HG02852 (cell line): ENCODE measurements at regions not wholly inside any gene's neighbourhood (a gene's known extent, or its start where the extent isn't known, plus 50 kb on each side); places are given as distances from the start of the nearest gene placed in this dataset.
"Not testable (repeated sequence)": the region's sequence is repeated elsewhere in the genome, so short reads cannot be mapped to it uniquely, and the experiment has no call there.

Experiments used
- ATAC-seq: cut with Tn5 transposase; IDR thresholded peaks from one replicate; pipeline ENCODE4 v1.9.1; 2021; ENCODE audit warnings: mild to moderate bottlenecking, moderate library complexity; ENCODE audit not compliant: unreplicated experiment

DNA sequence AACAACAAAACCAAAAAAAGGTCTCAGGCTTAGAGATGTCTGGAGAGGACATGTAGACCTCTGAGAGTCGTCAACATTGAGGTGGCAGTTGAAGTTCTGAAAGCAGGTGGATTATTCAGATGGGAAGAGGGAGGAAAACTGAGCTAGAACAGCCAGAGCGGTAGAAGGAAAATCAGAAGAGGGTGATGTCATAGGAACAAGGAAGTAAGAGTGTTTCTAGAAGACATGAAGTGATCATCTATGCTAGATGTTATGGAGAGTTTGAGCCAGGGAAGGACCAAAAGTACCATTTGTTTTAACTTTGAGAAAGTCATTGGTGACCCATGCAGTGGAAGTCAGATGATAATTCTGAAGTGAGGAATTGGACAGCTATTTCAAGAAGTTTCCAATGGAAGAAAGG lies 316.2 kb upstream of the RGS6 start:
- no peak for ATAC-seq

GRCh38 chr14:71618047-71618446 lies 314.2 kb upstream of the RGS6 start:
- ATAC-seq = no peak

- no peak for ATAC-seq
Measured at GRCh38 chr14:71618716-71619115, 313.5 kb upstream of the RGS6 start.

DNA sequence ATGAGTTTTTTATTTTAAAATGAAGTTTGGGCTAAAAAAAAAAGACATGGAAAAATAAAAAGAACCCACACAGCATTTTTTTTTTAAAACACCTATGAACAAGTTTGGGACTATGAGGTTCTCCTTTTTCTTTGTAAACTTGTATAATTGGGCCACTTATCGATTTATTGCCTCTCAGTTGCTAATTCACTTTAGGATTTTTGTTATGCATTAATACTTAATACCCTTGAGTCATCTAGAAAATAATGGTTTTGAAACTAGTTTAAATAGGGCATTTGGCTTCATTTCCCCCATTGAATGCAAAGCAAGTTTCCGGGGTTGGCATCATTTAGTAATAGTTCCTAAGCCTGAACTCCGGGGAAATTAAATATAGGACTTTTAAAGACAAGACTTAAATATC lies 312.8 kb upstream of the RGS6 start:
- ATAC-seq = no peak

DNA sequence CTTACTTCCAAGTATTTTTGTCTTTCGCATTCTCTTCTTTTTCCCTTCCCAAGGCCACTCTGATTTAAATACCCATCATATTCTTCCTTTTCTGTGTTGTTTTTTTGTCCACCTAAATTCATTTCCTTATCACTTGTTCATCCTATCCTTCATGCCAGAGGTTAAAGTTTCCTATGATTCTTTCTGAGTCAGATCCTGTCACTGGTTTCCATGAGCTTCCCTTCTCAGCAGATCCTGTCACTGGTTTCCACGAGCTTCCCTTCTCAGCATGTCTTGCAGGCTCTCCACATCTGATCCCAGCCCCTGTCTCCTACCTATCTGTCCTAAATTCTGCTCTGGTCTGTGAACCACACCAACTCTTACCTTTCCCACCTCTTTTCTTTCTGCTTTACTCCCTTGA lies 311.8 kb upstream of the RGS6 start:
- no peak for ATAC-seq

DNA sequence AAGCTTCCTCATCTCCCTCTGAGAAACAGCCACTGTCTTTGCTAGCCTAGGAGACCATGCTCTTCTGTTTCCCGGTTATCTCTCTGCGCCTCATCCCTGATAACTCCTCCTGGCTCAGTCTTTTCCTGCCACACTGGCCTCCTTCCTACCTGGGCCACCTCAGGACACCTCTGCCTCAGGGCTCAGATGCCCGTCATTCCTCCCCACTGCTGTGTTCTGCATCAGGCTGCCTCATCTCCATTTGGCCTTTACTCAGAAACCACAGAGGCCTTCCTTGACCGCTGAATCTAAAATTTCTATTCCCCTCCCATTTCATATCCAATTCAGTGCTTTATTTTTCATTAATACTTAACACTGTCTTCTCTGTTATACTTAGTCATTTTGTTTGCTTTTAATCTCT lies 311.0 kb upstream of the RGS6 start:
- ATAC-seq = no peak

- no peak for ATAC-seq
Measured at GRCh38 chr14:71621980-71622605, 310.1 kb upstream of the RGS6 start.

DNA sequence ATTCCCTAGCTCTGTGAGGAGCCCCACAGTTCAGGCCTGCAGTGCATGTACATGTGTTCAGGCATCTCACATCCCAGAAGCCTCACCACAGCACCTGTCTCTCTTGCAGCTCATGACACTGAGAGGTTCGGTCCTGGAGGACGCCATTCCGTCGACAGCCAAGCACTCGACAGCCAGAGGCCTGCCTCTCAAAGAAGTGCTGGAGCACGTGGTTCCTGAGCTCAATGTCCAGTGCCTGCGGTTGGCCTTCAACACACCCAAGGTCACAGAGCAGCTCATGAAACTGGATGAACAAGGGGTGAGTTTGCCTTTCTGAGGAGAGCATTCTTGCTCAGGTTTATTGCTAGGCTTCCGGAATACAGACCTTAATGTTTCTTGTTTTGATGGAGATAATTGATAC lies 308.3 kb upstream of the RGS6 start:
- ATAC-seq = no peak

DNA sequence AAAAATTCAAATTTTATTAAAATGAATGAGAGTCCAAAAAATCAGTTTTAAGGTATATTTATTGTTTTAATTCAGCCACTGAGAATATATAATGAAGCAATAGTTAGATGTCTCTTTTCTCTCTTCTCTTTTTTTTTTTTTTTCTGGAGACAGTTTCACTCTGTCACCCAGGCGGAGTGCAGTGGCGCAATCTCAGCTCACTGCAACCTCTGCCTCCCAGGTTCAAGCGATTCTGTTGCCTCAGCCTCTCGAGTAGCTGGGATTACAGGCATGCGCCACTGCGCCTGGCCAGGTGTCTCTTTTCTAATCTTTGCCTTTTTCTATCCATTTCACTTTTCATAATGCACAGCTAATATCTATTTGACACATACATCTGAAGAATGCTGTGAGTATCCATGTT lies 307.1 kb upstream of the RGS6 start:
- no peak for ATAC-seq

DNA sequence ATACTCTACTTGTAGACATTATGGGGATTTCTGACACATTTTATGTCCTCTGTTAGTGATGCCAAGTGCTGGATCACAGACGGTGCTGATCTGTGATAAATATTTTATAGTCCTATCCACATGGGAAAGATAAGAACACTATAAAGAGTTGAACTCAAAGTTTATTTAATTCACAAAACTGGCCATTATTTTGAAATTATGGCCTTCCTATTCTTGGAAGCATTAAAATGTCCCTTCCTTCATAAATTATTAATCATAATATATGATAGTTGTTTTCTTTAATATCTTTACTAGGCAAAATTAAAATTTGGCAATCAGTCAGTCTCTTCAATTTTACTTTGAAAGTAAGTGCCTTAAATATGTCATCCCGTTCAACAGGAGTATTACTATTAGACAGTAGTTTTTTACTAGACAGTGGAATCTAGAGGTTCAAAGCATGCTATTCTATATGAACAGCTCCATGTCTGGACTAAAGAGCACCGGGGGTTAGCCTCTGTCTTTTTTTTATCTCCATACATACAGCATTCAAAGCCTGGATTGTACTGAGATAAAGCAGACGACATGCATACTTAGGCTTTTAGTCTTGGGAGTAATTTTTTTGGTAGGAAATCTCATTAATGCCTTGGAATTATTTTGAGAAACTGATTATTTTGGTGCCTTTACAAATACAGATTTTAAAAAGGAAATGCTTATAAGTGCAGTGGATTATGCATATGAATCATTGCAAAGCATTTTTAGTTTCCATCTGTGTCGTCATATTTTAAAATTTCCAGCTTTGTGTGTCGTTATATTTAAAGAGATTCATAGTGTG lies 306.1 kb upstream of the RGS6 start:
- ATAC-seq = no peak

- ATAC-seq = no peak
Measured at GRCh38 chr14:71628433-71628832, 303.8 kb upstream of the RGS6 start.

- ATAC-seq = no peak
Measured at GRCh38 chr14:71629250-71629649, 303.0 kb upstream of the RGS6 start.

GRCh38 chr14:71629765-71630492 lies 302.3 kb upstream of the RGS6 start:
- no peak for ATAC-seq

DNA sequence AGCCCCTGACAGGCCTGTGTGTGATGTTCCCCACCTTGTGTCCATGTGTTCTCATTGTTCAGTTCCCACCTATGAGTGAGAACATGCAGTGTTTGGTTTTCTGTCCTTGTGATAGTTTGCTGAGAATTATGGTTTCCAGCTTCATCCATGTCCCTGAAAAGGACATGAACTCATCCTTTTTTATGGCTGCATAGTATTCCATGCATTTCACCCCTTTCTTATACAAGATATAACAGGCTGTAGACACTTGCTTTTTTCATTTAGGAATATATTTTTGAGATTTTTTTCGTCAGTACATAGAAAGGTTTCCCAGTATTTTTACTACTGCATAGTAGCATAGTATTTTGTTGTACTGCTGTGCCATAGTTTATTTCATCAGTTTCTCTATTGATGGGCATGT lies 301.2 kb upstream of the RGS6 start:
- not testable (repeated sequence) for ATAC-seq

DNA sequence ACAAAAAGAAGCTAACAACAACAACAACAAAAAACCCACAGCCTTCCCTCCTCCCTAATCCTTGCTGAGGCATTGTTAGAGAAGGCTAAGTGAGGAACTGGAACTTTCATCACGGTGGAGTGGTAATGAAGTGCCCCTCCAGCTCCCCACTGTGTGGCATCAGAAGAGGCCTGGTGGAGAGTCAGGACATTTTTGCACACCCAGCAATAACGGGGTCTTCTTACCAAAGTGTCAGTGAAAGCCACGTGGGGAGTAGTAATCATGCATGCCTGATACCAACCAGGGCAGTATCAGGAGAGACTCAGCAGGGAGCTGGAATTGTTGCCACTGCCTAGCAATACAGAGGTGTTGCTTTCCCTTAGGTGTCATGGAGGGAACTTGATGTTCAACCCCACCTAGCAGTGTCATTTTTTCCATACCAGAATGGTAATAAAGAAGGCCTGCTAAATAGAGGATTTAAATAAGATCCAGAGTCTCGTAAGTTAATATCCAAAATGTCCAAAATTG lies 299.7 kb upstream of the RGS6 start:
- no peak for ATAC-seq

DNA sequence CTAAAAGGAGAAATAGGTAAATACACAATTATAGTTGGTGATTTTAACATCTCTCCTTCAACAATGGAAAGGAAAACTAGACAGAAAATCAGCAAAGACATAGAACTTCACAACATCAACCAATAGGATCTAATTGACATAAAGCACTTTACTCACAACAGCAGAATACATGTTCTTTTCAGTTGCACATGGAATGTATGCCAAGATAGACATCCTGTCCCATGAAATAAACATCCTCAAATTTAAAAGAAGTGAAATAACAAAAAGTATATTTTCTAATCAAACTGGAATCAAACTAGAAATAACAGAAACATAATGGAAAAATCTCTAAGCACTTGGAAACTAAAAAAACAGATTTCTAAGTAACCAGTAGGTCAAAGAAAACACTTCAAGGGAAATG lies 296.2 kb upstream of the RGS6 start:
- no peak for ATAC-seq

- no peak for ATAC-seq
Measured at GRCh38 chr14:71636820-71637471, 295.3 kb upstream of the RGS6 start.

DNA sequence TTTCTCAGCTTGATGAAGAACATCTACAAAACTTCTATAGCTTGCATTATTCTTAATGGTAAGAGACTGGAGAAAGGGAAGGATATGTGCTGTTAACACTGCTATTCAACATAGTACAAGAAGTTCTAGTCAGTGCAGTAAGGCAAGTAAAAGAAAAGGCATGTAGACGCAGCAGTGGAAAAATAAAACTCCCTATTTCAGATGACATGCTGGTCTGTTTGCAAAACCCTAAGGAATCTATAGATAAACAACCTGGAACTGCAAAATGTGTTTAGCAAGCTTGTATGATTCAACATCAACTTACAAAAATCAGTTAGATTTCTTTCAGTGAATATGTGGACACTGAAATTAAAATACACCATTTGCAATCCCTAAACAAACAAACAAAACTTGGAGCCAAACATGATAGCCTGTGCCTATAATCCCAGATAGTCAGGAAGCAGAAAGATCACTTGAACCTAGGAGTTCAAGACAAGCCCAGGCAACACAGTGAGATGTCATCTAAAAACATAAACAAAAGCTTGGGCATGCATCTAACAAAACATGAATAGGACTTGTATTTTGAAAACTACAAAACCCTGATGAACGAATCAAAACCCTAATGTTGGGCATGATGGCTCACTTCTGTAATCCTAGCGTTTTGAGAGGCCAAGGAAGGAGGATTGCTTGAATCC lies 293.6 kb upstream of the RGS6 start:
- ATAC-seq = no peak

- ATAC-seq = no peak
Measured at GRCh38 chr14:71642715-71643114, 289.5 kb upstream of the RGS6 start.

DNA sequence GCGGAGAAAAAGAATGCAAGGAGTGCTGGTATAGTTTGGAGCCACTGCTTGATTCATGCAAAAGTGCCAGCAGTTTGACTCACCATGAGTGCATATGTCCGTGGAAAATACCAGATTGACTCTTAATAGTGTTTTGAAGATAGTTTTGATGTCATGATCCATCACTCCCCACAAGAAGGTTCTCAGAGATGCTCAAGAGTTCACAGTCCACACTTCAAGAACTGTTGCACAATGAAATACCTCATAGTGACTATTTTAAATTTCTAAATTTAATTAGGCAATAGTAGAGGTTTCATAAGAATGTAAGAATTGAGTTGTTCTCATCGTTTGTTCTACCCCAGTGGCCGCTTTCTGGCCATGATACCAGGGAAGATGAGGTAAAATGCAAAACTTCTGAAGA lies 286.6 kb upstream of the RGS6 start:
- no peak for ATAC-seq

DNA sequence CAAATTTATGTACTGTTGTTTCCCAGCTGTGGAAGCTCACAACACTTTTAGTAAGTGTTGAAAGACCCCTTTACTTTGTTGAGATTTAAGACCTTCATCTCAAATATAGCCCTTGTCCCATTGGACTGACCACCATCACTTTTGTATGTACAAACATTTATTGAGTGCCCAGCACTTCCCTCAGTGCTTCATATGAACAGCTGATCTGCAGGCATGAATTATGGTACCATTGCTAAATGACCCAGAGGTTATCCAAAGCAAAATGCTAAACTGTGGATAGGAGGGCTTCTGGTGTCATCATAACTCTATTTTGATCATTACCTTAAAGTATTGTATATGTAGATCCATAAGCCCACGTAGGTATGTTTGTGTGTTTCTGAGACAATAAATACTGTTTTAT lies 285.7 kb upstream of the RGS6 start:
- no peak for ATAC-seq
